SK-N-SH treated with all-trans-retinoic acid at 6 μM for 48 hours (cell line): ENCODE measurements at regions not wholly inside any gene's neighbourhood (a gene's known extent, or its start where the extent isn't known, plus 50 kb on each side); places are given as distances from the start of the nearest gene placed in this dataset.
"Not testable (repeated sequence)": the region's sequence is repeated elsewhere in the genome, so short reads cannot be mapped to it uniquely, and the experiment has no call there.

ENCODE experiments used
- ATAC-seq: fragments of 200-7000 bp; cut with Tn5 transposase; 3 replicates; pipeline ENCODE4 v1.9.1; 2020; ENCODE audit warnings: mild to moderate bottlenecking, moderate library complexity
- ARNTL ChIP-seq: fragments of 450-650 bp; formaldehyde crosslinking; IDR thresholded peaks from 2 replicates; pipeline ENCODE4 v1.5.0; 2020; ENCODE audit warnings: low read depth, mild to moderate bottlenecking, moderate library complexity, borderline replicate concordance
- BACH2 ChIP-seq: fragments of 250-450 bp; sonication (Bioruptor Pico); IDR thresholded peaks from 2 replicates; pipeline ENCODE4 v1.9.0; 2021; ENCODE audit warnings: mild to moderate bottlenecking, borderline replicate concordance
- CREB5 ChIP-seq: fragments of 250-450 bp; sonication (Bioruptor Pico); IDR thresholded peaks from 2 replicates; pipeline ENCODE4 v1.5.1; 2020; ENCODE audit warnings: low read depth, mild to moderate bottlenecking, moderate library complexity
- CSDC2 ChIP-seq: fragments of 250-450 bp; sonication (Bioruptor Pico); IDR thresholded peaks from 2 replicates; pipeline ENCODE4 v1.5.0; 2020; ENCODE audit warnings: mild to moderate bottlenecking, moderate library complexity
- CSRNP3 ChIP-seq: fragments of 250-450 bp; sonication (Bioruptor Pico); IDR thresholded peaks from 2 replicates; pipeline ENCODE4 v1.5.1; 2021; ENCODE audit warnings: mild to moderate bottlenecking, moderate library complexity
- GLIS3 ChIP-seq: fragments of 250-450 bp; sonication (Bioruptor Pico); IDR thresholded peaks from 2 replicates; pipeline ENCODE4 v1.5.0; 2020; ENCODE audit warnings: mild to moderate bottlenecking, moderate library complexity
- ISL1 ChIP-seq: fragments of 250-450 bp; sonication (Bioruptor Pico); IDR thresholded peaks from 2 replicates; pipeline ENCODE4 v2.1.2; 2022; ENCODE audit warnings: mild to moderate bottlenecking, moderate library complexity
- OSR1 ChIP-seq: fragments of 250-450 bp; sonication (Bioruptor Pico); IDR thresholded peaks from 2 replicates; pipeline ENCODE4 v1.8.0; 2022; ENCODE audit warnings: moderate library complexity, mild to moderate bottlenecking, inconsistent platforms
- PATZ1 ChIP-seq: fragments of 250-450 bp; sonication (Bioruptor Pico); IDR thresholded peaks from 2 replicates; pipeline ENCODE4 v1.8.0; 2020; ENCODE audit warnings: mild to moderate bottlenecking, moderate library complexity, borderline replicate concordance
- POU6F1 ChIP-seq: fragments of 250-450 bp; sonication (Bioruptor Pico); IDR thresholded peaks from 2 replicates; pipeline ENCODE4 v1.8.0; 2021; ENCODE audit warnings: low read depth, mild to moderate bottlenecking, moderate library complexity, borderline replicate concordance
- PPARA ChIP-seq: fragments of 250-450 bp; sonication (Bioruptor Pico); IDR thresholded peaks from 2 replicates; pipeline ENCODE4 v1.5.0; 2020; ENCODE audit warnings: mild to moderate bottlenecking, borderline replicate concordance
- RARB ChIP-seq: fragments of 250-450 bp; sonication (Bioruptor Pico); IDR thresholded peaks from 2 replicates; pipeline ENCODE4 v1.8.0; 2021; ENCODE audit warnings: mild to moderate bottlenecking, moderate library complexity
- SNAI2 ChIP-seq: fragments of 250-450 bp; sonication (Bioruptor Pico); IDR thresholded peaks from 2 replicates; pipeline ENCODE4 v1.5.0; 2020; ENCODE audit warnings: mild to moderate bottlenecking, moderate library complexity
- TCF4 ChIP-seq: fragments of 250-450 bp; sonication (Bioruptor Pico); IDR thresholded peaks from 2 replicates; pipeline ENCODE4 v1.8.0; 2021; ENCODE audit warnings: mild to moderate bottlenecking, moderate library complexity, borderline replicate concordance
- TOX ChIP-seq: fragments of 250-450 bp; sonication (Bioruptor Pico); IDR thresholded peaks from 2 replicates; pipeline ENCODE4 v1.8.0; 2021; ENCODE audit warnings: mild to moderate bottlenecking, moderate library complexity, borderline replicate concordance
- TSHZ2 ChIP-seq: fragments of 250-450 bp; sonication (Bioruptor Pico); IDR thresholded peaks from 2 replicates; pipeline ENCODE4 v1.5.0; 2020; ENCODE audit warnings: mild to moderate bottlenecking, moderate library complexity
- ZC3H10 ChIP-seq: fragments of 250-450 bp; sonication (Bioruptor Pico); IDR thresholded peaks from 2 replicates; pipeline ENCODE4 v1.5.1; 2021; ENCODE audit warnings: mild to moderate bottlenecking, moderate library complexity
- ZFP3 ChIP-seq: fragments of 250-450 bp; sonication (Bioruptor Pico); IDR thresholded peaks from 2 replicates; pipeline ENCODE4 v1.5.0; 2020; ENCODE audit warnings: mild to moderate bottlenecking, moderate library complexity
- ZFP30 ChIP-seq: fragments of 450-650 bp; formaldehyde crosslinking; IDR thresholded peaks from 2 replicates; pipeline ENCODE4 v1.5.0; 2022; ENCODE audit warnings: mild to moderate bottlenecking, moderate library complexity
- ZNF565 ChIP-seq: fragments of 450-650 bp; formaldehyde crosslinking; conservative IDR thresholded peaks from 2 replicates; pipeline ENCODE4 v1.5.0; 2020; ENCODE audit warnings: low read depth, mild to moderate bottlenecking, moderate library complexity
- ZNF70 ChIP-seq: fragments of 450-650 bp; formaldehyde crosslinking; IDR thresholded peaks from 2 replicates; pipeline ENCODE4 v1.5.0; 2020; ENCODE audit warnings: mild to moderate bottlenecking, moderate library complexity
- ZNF8 ChIP-seq: fragments of 450-650 bp; formaldehyde crosslinking; IDR thresholded peaks from 2 replicates; pipeline ENCODE4 v1.5.0; 2020; ENCODE audit warnings: mild to moderate bottlenecking, moderate library complexity

GRCh38 chr7:68893411-68893810 lies 704.9 kb upstream of the AUTS2 start:
- ATAC-seq, result no peak
- TF ChIP-seq CSRNP3 (CRISPR knock-in tag), result no peak
- no peak for TF ChIP-seq RARB (CRISPR knock-in tag)
- no peak for TF ChIP-seq PATZ1 (CRISPR knock-in tag)
- no peak for TF ChIP-seq ARNTL (CRISPR knock-in tag)
- no peak for TF ChIP-seq TCF4 (CRISPR knock-in tag)
- TF ChIP-seq ZFP3 (CRISPR knock-in tag), result no peak
- TF ChIP-seq BACH2 (CRISPR knock-in tag), result no peak
- TF ChIP-seq SNAI2, result no peak
- TF ChIP-seq CSDC2, result no peak
- TF ChIP-seq, all 23 proteins: peak for 0

GRCh38 chr7:68899156-68899555 lies 699.1 kb upstream of the AUTS2 start:
- ATAC-seq, result not testable (repeated sequence)

- ATAC-seq, result no peak
- no peak for TF ChIP-seq ZNF565 (CRISPR knock-in tag)
- TF ChIP-seq TCF4 (CRISPR knock-in tag), result no peak
- no peak for TF ChIP-seq ZNF8 (CRISPR knock-in tag)
- no peak for TF ChIP-seq RARB (CRISPR knock-in tag)
Measured at GRCh38 chr7:68900096-68900495, 698.2 kb upstream of the AUTS2 start.

- no peak for ATAC-seq
- TF ChIP-seq ISL1 (CRISPR knock-in tag) (no peak), ZNF8 (CRISPR knock-in tag) (no peak), ZFP30 (CRISPR knock-in tag) (no peak), TSHZ2 (CRISPR knock-in tag) (no peak), RARB (CRISPR knock-in tag) (no peak), OSR1 (no peak), PPARA (CRISPR knock-in tag) (no peak), BACH2 (CRISPR knock-in tag) (no peak), GLIS3 (CRISPR knock-in tag) (no peak), CREB5 (no peak), ZFP3 (CRISPR knock-in tag) (no peak), POU6F1 (CRISPR knock-in tag) (no peak), ZNF565 (CRISPR knock-in tag) (no peak), ZNF70 (CRISPR knock-in tag) (no peak), CSRNP3 (CRISPR knock-in tag) (no peak), ZC3H10 (CRISPR knock-in tag) (no peak), TCF4 (CRISPR knock-in tag) (no peak), TOX (CRISPR knock-in tag) (no peak), PATZ1 (CRISPR knock-in tag) (no peak)
Measured at GRCh38 chr7:68904630-68905029, 693.6 kb upstream of the AUTS2 start.
